Heart left ventricle (tissue), 16 donors: ENCODE measurements at regions not wholly inside any gene's neighbourhood (a gene's known extent, or its start where the extent isn't known, plus 50 kb on each side); places are given as distances from the start of the nearest gene placed in this dataset.

ENCODE experiments used
- ATAC-seq, 4 donors: fragments of 200-7000 bp; cut with Tn5 transposase; one replicate each; pipeline ENCODE4 v1.9.1; 2020 to 2022; ENCODE audit warnings: moderate library complexity in 4 of 4, mild to moderate bottlenecking in 3 of 4, moderate number of reproducible peaks in 1 of 4
- DNase-seq, 5 donors: peaks; one replicate each; pipeline ENCODE4 v3.0.0-alpha.2; 2020
- H3K27ac ChIP-seq, 12 donors: fragments of 200-600 bp; sonication (generic) in 4 of 12; one replicate each; pipeline versions ENCODE4 v1.5.0 to v1.8.0; 2016 to 2022; ENCODE audit warnings: mild to moderate bottlenecking in 2 of 12
- H3K27me3 ChIP-seq, 9 donors: fragments of 200-600 bp; sonication (generic) in 2 of 9; one replicate each; pipeline versions ENCODE4 v1.5.1 to v1.8.0; 2016 to 2022; ENCODE audit warnings: mild to moderate bottlenecking in 3 of 9
- H3K36me3 ChIP-seq, 9 donors: fragments of 200-600 bp; sonication (generic) in 2 of 9; one replicate each; pipeline versions ENCODE4 v1.5.0 to v1.8.0; 2018 to 2022; ENCODE audit warnings: mild to moderate bottlenecking in 2 of 9
- H3K4me1 ChIP-seq, 12 donors: fragments of 200-600 bp; sonication (generic) in 4 of 12; one replicate each; pipeline versions ENCODE4 v1.5.0 to v1.8.0; 2016 to 2022; ENCODE audit warnings: mild to moderate bottlenecking in 3 of 12
- H3K4me3 ChIP-seq, 12 donors: fragments of 200-600 bp; sonication (generic) in 4 of 12; one replicate each; pipeline versions ENCODE4 v1.5.0 to v1.8.0; 2017 to 2022; ENCODE audit warnings: mild to moderate bottlenecking in 9 of 12, moderate library complexity in 4 of 12
- H3K9me3 ChIP-seq, 12 donors: fragments of 200-600 bp; sonication (generic) in 4 of 12; one replicate each; pipeline versions ENCODE4 v1.5.0 to v1.8.0; 2016 to 2022; ENCODE audit warnings: mild to moderate bottlenecking in 1 of 12
- POLR2A ChIP-seq, 2 donors: fragments of 450-650 bp; IDR thresholded peaks; one replicate each; pipeline ENCODE4 v1.6.1; 2017; ENCODE audit warnings: antibody characterized with exemption in 2 of 2, mild to moderate bottlenecking in 2 of 2, moderate library complexity in 2 of 2
- WGBS, 4 donors: extraction: QIAGEN DNeasy Blood & Tissue Kit in 2 of 4; methylation state at CpG; one replicate each; pipeline versions ENCODE4 v1.1.5 to v1.1.7; 2013 to 2018; 5-methylcytosine and 5-hydroxymethylcytosine counted together
- intact Hi-C, 10 donors: fragments of 100-400 bp; cut with DNase I; formaldehyde crosslinking; loops; one replicate each; pipeline versions ENCODE4 v1.11.1 to v1.14.2; 2022
- TF ChIP-seq, protein P1 (sequence below), 12 donors: fragments of 200-600 bp; sonication (generic) in 4 of 12; IDR thresholded peaks; one replicate each; pipeline versions ENCODE4 v1.5.0 to v1.8.0; 2018 to 2022; ENCODE audit warnings: antibody characterized with exemption in 12 of 12, mild to moderate bottlenecking in 5 of 12
- donor health status: ischemic (EF 13 %, LVEDD 7.1; RV severe dilation, severe dysfunction).
- donor health status: healthy with polysubstance abuse.
- donor health status: DM: no; HTN: yes; CAD: no.
- donor health status: DM: no; HTN: no; CAD: no.
- donor health status: ischemic (EF 25% LVEDD 6.9; RV normal size, moderate dysfunction).
- donor health status: ischemic (EF 25% LVEDD 5.7; RV mildly dilated, moderate dysfunction).
- donor health status: healthy.
- donor health status: DM: yes; HTN: yes; CAD: no.
- donor health status: ischemic (EF 35%, LVEDD 5.7; RV mildly dilated, moderate dysfunction).
- donor health status: nonischemic (EF 11% LVEDD 7.7; RV severe dilation, severe dysfunction).
- donor health status: DM: yes; HTN: yes; CAD: no.
- donor health status: PGD.
- donor health status: ischemic (EF 29% LVEDD 5.4; RV normal size, mild dysfunction).
- donor health status: nonischemic (EF 23%, LVEDD 6.1; RV moderate dilation, normal function).

DNA sequence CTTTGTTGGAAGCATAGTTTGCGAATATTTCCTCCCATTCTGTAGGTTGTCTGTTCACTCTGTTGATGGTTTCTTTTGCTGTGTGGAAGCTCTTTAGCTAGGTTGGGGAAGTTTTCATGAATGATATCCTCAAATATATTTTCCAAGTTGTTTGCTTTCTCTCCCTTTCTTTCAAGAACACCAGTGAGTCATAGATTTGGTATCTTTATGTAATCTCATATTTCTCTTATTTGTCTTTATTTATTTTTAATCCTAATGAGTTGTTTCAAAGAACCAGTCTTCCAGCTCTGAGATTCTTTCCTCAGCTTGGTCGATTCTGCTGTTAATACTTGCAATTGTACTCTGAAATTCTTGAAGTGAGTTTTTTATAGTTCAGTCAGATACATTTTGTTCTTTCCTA is 628.0 kb upstream of the ID4 start:
- ATAC-seq, result no peak
- no peak for TF ChIP-seq POLR2A (IDR thresholded peaks at IDR 0.05)
- TF ChIP-seq, protein P1, sequence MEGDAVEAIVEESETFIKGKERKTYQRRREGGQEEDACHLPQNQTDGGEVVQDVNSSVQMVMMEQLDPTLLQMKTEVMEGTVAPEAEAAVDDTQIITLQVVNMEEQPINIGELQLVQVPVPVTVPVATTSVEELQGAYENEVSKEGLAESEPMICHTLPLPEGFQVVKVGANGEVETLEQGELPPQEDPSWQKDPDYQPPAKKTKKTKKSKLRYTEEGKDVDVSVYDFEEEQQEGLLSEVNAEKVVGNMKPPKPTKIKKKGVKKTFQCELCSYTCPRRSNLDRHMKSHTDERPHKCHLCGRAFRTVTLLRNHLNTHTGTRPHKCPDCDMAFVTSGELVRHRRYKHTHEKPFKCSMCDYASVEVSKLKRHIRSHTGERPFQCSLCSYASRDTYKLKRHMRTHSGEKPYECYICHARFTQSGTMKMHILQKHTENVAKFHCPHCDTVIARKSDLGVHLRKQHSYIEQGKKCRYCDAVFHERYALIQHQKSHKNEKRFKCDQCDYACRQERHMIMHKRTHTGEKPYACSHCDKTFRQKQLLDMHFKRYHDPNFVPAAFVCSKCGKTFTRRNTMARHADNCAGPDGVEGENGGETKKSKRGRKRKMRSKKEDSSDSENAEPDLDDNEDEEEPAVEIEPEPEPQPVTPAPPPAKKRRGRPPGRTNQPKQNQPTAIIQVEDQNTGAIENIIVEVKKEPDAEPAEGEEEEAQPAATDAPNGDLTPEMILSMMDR (IDR thresholded peaks at IDR 0.05), result no peak
- no peak overlapping the region for H3K4me3 ChIP-seq
- no peaks in the 10 kb centered on the region for H3K4me1 ChIP-seq
- H3K9me3 ChIP-seq, result peaks cover 0 to 12% (median 0%) of the 10 kb centered on the region in 12 donors
- no peak for DNase-seq
- intact Hi-C loops, result loop anchor here in 3 of 10 donors (10.0 kb wide), 1 partner anchor 184 kb away; no protein-coding TSS in a partner anchor
- H3K27me3 ChIP-seq, result no peaks in the 10 kb centered on the region
- H3K36me3 ChIP-seq, result no peaks in the 10 kb centered on the region
- WGBS, 4 donors, result 77 to 86% (median 82%) methylated on average over 2 of the region's 2 CpGs
- no peak overlapping the region for H3K27ac ChIP-seq

DNA sequence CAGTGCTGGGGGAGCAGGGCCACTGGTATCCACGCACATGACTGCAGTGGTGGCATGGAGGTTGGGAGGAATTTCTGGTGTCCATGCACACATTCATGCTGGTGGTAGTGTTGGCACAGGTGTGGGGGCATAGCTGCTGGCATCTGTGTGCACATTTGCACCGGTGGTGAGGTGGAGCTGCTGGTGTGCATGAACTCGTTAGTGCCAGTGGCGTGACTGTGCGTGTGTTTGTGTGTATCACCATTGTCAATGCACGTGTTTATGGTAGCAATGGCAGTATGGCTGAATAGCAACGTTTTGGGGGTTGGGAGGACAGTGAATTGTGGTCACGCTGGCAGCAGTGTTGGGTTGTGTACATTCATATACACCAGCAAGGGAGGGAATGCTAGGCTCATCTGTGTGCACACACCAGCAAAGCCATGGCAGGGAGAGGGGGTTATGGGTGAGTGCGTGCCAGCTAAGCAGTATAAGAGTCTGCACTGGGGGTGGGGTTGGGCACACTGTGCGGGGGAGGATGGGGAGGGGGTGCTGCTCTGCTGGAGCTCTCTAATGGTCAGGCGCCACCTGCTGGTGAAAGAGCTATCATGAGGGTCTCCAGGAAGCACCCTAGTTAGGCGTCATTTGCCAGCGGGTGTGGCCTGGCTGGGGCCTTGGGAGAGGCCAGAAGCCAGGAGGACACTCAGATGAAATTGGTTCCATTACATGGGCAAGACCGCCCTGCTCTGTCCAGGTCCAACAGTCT is 626.1 kb upstream of the ID4 start:
- no peak overlapping the region for H3K4me3 ChIP-seq
- intact Hi-C loops, result loop anchor here in 7 of 10 donors (2.0 to 10.0 kb wide), 4 partner anchors 184 to 189 kb away; no protein-coding TSS in a partner anchor
- peaks cover 0 to 12% (median 0%) of the 10 kb centered on the region in 12 donors for H3K9me3 ChIP-seq
- H3K4me1 ChIP-seq, result no peaks in the 10 kb centered on the region
- WGBS, 4 donors, result 84 to 87% (median 85%) methylated on average over 13 to 14 of the region's 14 CpGs
- H3K36me3 ChIP-seq, result no peaks in the 10 kb centered on the region
- no peak for TF ChIP-seq POLR2A (IDR thresholded peaks at IDR 0.05)
- TF ChIP-seq, protein P1 (IDR thresholded peaks at IDR 0.05), result peak; percentile 17 to 56 (median 36)
- DNase-seq (peak in 4 of 5 donors; percentile 22 to 51 (median 39)), ATAC-seq (peak in 1 of 4 donors; percentile 42)
- H3K27ac ChIP-seq, result no peak overlapping the region
- no peaks in the 10 kb centered on the region for H3K27me3 ChIP-seq

DNA sequence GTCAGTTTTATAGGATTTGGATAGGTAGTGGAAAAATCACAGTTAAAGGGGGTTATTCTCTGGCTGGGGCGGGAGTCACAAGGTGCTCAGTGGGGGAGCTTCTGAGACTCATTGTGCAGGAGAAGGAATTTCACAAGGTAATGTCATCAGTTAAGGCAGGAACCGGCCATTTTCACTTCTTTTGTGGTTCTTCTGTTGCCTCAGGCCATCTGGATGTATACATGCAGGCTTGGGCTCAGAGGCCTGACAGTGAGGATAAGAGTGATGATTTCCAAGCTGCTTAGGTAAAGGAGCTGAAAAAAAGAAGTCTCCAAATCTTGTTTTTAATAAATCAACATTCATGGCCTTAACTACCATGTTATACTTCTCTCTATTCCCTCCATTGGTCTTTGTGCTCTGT is 622.9 kb upstream of the ID4 start:
- no peaks in the 10 kb centered on the region for H3K36me3 ChIP-seq
- no peak overlapping the region for H3K4me3 ChIP-seq
- intact Hi-C loops, result loop anchor here in 6 of 10 donors (5.0 to 10.0 kb wide), 3 partner anchors 187 to 192 kb away; no protein-coding TSS in a partner anchor
- H3K27me3 ChIP-seq, result no peaks in the 10 kb centered on the region
- DNase-seq (no peak), ATAC-seq (no peak)
- 66 to 81% (median 79%) methylated on average over 2 of the region's 2 CpGs for WGBS, 4 donors
- TF ChIP-seq POLR2A (IDR thresholded peaks at IDR 0.05), result no peak
- TF ChIP-seq, protein P1 (IDR thresholded peaks at IDR 0.05), result no peak
- no peaks in the 10 kb centered on the region for H3K4me1 ChIP-seq
- H3K27ac ChIP-seq, result no peak overlapping the region
- peaks cover 0 to 4% (median 0%) of the 10 kb centered on the region in 12 donors for H3K9me3 ChIP-seq

DNA sequence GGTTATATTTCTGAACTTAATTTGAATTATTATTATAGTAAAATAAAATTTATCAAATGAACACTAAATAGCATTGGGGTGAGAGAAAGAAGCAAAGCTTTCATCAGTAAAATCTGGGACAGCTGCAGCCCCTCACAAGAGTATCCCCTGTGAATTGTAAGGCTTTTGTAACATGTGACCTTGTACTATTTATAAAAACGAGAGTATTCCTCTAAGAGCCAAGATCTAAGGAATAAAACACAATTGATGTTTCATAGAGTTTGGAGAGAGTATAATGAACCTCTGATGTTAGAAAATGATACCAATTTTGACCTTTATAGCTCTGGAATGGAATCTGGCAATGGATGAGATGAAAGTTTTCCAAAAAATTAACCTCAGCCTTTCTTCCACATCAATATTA is 617.2 kb upstream of the ID4 start:
- Histone ChIP-seq H3K4me3 (no peak overlapping the region), H3K9me3 (peaks cover 0 to 8% (median 0%) of the 10 kb centered on the region in 12 donors), H3K36me3 (no peaks in the 10 kb centered on the region), H3K27me3 (no peaks in the 10 kb centered on the region), H3K27ac (no peak overlapping the region), H3K4me1 (peaks cover 0 to 7% (median 0%) of the 10 kb centered on the region in 12 donors)
- TF ChIP-seq, protein P1 (IDR thresholded peaks at IDR 0.05), result no peak
- no peak for TF ChIP-seq POLR2A (IDR thresholded peaks at IDR 0.05)
- WGBS, 4 donors, result 28 to 59% (median 37%) methylated on average over 1 of the region's 1 CpG
- ATAC-seq (no peak), DNase-seq (no peak)
- intact Hi-C loops, result loop anchor here in 1 of 10 donors (10.0 kb wide), 1 partner anchor 195 kb away; no protein-coding TSS in a partner anchor
